Upper lobe of right lung (tissue), 1 donor: ENCODE measurements at regions not wholly inside any gene's neighbourhood (a gene's known extent, or its start where the extent isn't known, plus 50 kb on each side); places are given as distances from the start of the nearest gene placed in this dataset.

ENCODE experiments used
- ATAC-seq: fragments of 200-7000 bp; cut with Tn5 transposase; one replicate; pipeline ENCODE4 v1.9.1; 2020; ENCODE audit warnings: mild to moderate bottlenecking, moderate library complexity
- DNase-seq: peaks from one replicate; pipeline ENCODE4 v3.0.0-alpha.2; 2020
- H3K27ac ChIP-seq: fragments of 200-600 bp; one replicate; pipeline ENCODE4 v1.8.0; 2022
- H3K27me3 ChIP-seq: fragments of 200-600 bp; one replicate; pipeline ENCODE4 v1.8.0; 2022; ENCODE audit warnings: mild to moderate bottlenecking
- H3K36me3 ChIP-seq: fragments of 200-600 bp; one replicate; pipeline ENCODE4 v1.8.0; 2022
- H3K4me1 ChIP-seq: fragments of 200-600 bp; one replicate; pipeline ENCODE4 v1.8.0; 2022
- H3K4me3 ChIP-seq: fragments of 200-600 bp; one replicate; pipeline ENCODE4 v1.8.0; 2022; ENCODE audit warnings: mild to moderate bottlenecking
- H3K9me3 ChIP-seq: fragments of 200-600 bp; one replicate; pipeline ENCODE4 v1.8.0; 2022
- intact Hi-C: fragments of 100-400 bp; cut with DNase I; formaldehyde crosslinking; loops from one replicate; pipeline ENCODE4 v1.11.0; 2022
- TF ChIP-seq, protein P1 (sequence below): fragments of 200-600 bp; IDR thresholded peaks from one replicate; pipeline ENCODE4 v1.8.0; 2022; ENCODE audit warnings: antibody characterized with exemption
- donor health status: DM: no; HTN: yes; CAD: no; lungs with severe emphysema.

DNA sequence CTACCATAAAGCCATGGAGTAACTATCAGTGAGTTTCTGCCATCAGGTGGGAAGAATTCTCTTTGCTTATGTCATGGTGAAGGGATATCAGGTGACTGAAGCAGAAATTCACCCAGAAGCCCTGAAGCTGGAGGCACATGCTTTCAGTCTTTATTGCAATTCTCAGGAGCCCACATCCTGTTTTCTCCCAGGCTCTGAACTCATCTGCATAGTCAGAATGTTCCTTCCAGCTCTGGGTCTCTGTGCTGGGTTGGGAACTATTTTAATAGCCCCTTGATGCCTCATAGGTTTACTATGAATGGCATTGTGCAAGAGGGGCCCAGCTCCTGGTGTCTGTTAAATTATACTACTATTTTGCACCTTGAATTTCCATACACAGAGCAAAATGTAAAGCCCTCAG, 198.4 kb upstream of the SOX9 start:
- ATAC-seq = no peak
- no peak for DNase-seq
- Histone ChIP-seq H3K27ac (no peak overlapping the region), H3K4me1 (no peaks in the 10 kb centered on the region), H3K9me3 (no peaks in the 10 kb centered on the region), H3K36me3 (no peaks in the 10 kb centered on the region), H3K4me3 (no peak overlapping the region), H3K27me3 (no peaks in the 10 kb centered on the region)
- intact Hi-C loops = no loop called here
- TF ChIP-seq, protein P1, sequence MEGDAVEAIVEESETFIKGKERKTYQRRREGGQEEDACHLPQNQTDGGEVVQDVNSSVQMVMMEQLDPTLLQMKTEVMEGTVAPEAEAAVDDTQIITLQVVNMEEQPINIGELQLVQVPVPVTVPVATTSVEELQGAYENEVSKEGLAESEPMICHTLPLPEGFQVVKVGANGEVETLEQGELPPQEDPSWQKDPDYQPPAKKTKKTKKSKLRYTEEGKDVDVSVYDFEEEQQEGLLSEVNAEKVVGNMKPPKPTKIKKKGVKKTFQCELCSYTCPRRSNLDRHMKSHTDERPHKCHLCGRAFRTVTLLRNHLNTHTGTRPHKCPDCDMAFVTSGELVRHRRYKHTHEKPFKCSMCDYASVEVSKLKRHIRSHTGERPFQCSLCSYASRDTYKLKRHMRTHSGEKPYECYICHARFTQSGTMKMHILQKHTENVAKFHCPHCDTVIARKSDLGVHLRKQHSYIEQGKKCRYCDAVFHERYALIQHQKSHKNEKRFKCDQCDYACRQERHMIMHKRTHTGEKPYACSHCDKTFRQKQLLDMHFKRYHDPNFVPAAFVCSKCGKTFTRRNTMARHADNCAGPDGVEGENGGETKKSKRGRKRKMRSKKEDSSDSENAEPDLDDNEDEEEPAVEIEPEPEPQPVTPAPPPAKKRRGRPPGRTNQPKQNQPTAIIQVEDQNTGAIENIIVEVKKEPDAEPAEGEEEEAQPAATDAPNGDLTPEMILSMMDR = no peak

DNA sequence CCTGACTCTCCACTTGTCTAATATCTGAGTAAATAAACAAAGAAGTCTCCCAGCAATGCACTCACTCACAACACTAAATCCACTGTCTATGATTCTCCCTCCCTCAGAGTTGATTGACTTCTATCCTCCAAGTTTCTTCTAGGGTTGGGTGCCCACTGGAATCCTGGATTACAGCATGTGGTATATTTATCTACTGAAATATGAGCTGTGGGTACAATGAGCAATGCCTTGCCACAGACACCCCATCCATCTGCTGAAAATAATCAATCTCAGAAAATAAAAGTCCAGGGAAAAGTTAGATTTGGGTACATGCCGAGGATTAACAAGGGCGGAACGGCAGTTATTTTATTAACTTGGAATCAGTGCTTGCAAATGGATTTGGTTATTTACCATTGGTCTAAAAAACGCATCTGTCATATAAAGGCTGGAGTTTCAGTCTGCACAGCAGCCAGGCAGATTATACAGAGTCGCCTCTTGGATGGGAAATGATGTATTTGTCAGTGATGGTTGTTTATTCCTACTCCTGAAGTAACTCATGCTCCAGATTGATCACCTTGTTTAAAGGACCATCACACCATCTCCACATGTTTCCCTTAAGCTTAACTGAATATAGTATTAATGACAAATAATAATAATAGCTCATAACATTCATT, 193.9 kb upstream of the SOX9 start:
- intact Hi-C loops = no loop called here
- TF ChIP-seq, protein P1 = no peak
- H3K27ac ChIP-seq = no peak overlapping the region
- no peaks in the 10 kb centered on the region for H3K27me3 ChIP-seq
- no peaks in the 10 kb centered on the region for H3K36me3 ChIP-seq
- H3K4me1 ChIP-seq = no peaks in the 10 kb centered on the region
- no peak for ATAC-seq
- H3K9me3 ChIP-seq = no peaks in the 10 kb centered on the region
- no peak for DNase-seq
- no peak overlapping the region for H3K4me3 ChIP-seq

DNA sequence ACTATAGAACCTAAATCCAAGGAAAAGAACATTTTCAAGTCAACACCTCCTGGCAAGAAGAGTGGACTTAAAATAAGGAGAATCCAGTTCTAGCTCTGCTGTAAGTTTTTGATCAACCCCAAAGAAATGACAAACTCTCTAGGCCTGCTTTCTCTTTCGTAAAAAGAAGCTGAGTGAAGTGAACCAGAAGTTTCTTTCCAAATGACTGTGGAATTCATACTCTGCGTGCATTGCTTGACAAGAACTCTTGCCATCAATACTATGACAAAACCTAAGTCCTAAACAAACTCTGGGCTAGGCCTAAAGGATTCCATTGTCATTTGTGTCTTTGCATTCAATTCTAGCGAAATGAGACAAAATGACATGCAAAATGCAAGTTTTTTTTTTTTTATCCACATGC, 187.5 kb upstream of the SOX9 start:
- DNase-seq (no peak), ATAC-seq (no peak)
- Histone ChIP-seq H3K9me3 (no peaks in the 10 kb centered on the region), H3K36me3 (no peaks in the 10 kb centered on the region), H3K27ac (no peak overlapping the region), H3K4me3 (no peak overlapping the region), H3K27me3 (no peaks in the 10 kb centered on the region), H3K4me1 (no peaks in the 10 kb centered on the region)
- intact Hi-C loops = no loop called here
- TF ChIP-seq, protein P1 = no peak

DNA sequence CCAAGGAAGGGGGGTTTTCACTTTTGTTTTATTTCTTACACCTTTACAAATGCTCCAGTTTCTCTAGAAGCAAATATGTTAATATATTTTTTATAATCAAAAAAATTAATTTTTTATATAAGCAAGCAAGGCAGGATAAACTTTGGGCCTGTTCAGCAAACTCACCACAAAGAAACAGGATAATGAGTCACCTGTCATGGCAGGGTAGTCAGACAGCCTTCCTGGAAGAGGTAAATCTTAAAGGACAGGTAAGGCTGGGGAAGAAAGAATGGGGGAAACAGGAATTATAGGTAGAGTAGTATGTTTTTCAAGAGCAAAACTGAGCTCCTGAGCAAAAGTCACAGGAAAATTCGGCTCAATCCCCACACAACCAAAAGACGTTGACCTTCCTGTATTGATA, 186.3 kb upstream of the SOX9 start:
- TF ChIP-seq, protein P1 = no peak
- no peak for ATAC-seq
- no peaks in the 10 kb centered on the region for H3K27me3 ChIP-seq
- no peaks in the 10 kb centered on the region for H3K36me3 ChIP-seq
- H3K27ac ChIP-seq = no peak overlapping the region
- no peaks in the 10 kb centered on the region for H3K9me3 ChIP-seq
- no peak for DNase-seq
- intact Hi-C loops = no loop called here
- H3K4me3 ChIP-seq = no peak overlapping the region
- no peaks in the 10 kb centered on the region for H3K4me1 ChIP-seq

DNA sequence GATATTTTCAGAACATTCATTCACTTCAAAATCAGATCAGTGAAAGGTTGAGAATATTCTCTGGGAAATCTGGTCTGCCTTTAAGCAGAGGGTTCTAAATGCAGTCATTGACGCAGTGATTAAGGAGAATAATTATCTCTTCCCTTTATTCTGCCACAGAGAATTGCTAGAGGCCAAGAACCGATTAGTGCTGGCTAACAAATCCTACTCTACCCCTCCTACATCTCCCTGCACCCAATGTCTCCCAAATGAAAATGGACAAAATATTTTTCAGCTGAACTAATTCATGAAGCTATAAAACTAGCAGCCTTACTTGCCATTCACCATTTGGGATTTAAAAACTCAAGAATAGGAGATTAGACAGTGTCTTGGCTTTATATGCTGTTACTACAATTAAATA, 185.5 kb upstream of the SOX9 start:
- H3K27me3 ChIP-seq = no peaks in the 10 kb centered on the region
- no peak for ATAC-seq
- H3K27ac ChIP-seq = no peak overlapping the region
- DNase-seq = no peak
- H3K4me1 ChIP-seq = no peaks in the 10 kb centered on the region
- intact Hi-C loops = no loop called here
- no peaks in the 10 kb centered on the region for H3K36me3 ChIP-seq
- no peak overlapping the region for H3K4me3 ChIP-seq
- TF ChIP-seq, protein P1 = no peak
- no peaks in the 10 kb centered on the region for H3K9me3 ChIP-seq

DNA sequence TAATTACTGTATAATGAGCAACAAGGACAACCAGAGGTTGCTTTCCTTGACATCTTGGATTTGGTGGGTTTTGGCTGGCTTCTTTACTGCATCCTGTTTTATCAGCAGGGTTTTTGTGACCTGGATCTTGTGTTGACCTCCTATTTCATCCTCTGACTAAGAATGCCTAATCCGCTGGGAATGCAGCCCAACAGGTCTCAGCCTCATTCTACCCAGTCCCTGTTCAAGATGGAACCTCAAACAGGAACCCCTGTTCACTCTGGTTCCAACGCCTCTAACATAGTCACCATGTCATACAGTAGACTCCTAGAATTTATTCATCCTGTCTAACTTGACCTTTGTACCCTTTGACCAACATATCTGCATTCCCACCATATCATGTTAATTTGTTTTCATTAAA, 183.8 kb upstream of the SOX9 start:
- H3K9me3 ChIP-seq = no peaks in the 10 kb centered on the region
- no peak overlapping the region for H3K4me3 ChIP-seq
- TF ChIP-seq, protein P1 = no peak
- intact Hi-C loops = no loop called here
- no peaks in the 10 kb centered on the region for H3K36me3 ChIP-seq
- ATAC-seq = no peak
- no peaks in the 10 kb centered on the region for H3K27me3 ChIP-seq
- H3K27ac ChIP-seq = no peak overlapping the region
- H3K4me1 ChIP-seq = no peaks in the 10 kb centered on the region
- no peak for DNase-seq
